GM23248 (cell line): ENCODE measurements at regions not wholly inside any gene's neighbourhood (a gene's known extent, or its start where the extent isn't known, plus 50 kb on each side); places are given as distances from the start of the nearest gene placed in this dataset.

Experiments used
- DNase-seq: peaks from one replicate; pipeline ENCODE4 v3.0.0-alpha.2; 2015
- H2AFZ ChIP-seq: fragments of 200-600 bp; sonication (generic); 2 replicates; pipeline ENCODE4 v1.6.1; 2016; ENCODE audit warnings: antibody characterized with exemption
- H3F3A ChIP-seq: fragments of 200-600 bp; sonication (generic); 2 replicates; pipeline ENCODE4 v1.6.1; 2016; ENCODE audit warnings: mild to moderate bottlenecking, antibody characterized with exemption, mixed run types; ENCODE audit not compliant: insufficient read depth
- H3K27ac ChIP-seq: fragments of 200-600 bp; sonication (generic); 2 replicates; pipeline ENCODE4 v1.5.1; 2016; ENCODE audit warnings: mild to moderate bottlenecking
- H3K27me3 ChIP-seq: fragments of 200-600 bp; sonication (generic); replicated peaks from 2 replicates; pipeline ENCODE4 v1.6.1; 2016; ENCODE audit warnings: mild to moderate bottlenecking; ENCODE audit not compliant: insufficient read depth
- H3K36me3 ChIP-seq: fragments of 200-600 bp; sonication (generic); 2 replicates; pipeline ENCODE4 v1.6.1; 2016; ENCODE audit warnings: low read depth, mild to moderate bottlenecking
- H3K4me1 ChIP-seq: fragments of 200-600 bp; sonication (generic); 2 replicates; pipeline ENCODE4 v1.6.1; 2016; ENCODE audit warnings: mild to moderate bottlenecking; ENCODE audit not compliant: insufficient read depth
- H3K4me2 ChIP-seq: fragments of 200-600 bp; sonication (generic); one replicate; pipeline ENCODE4 v1.6.1; 2016; ENCODE audit warnings: mild to moderate bottlenecking; ENCODE audit not compliant: unreplicated experiment
- H3K4me3 ChIP-seq: fragments of 200-600 bp; sonication (generic); 2 replicates; pipeline ENCODE4 v1.5.1; 2016; ENCODE audit warnings: mild to moderate bottlenecking
- H3K79me2 ChIP-seq: fragments of 200-600 bp; sonication (generic); 2 replicates; pipeline ENCODE4 v1.6.1; 2016; ENCODE audit warnings: mild to moderate bottlenecking; ENCODE audit not compliant: insufficient read depth
- H3K9ac ChIP-seq: fragments of 200-600 bp; sonication (generic); 2 replicates; pipeline ENCODE4 v1.6.1; 2016; ENCODE audit warnings: mild to moderate bottlenecking
- H3K9me2 ChIP-seq: fragments of 200-600 bp; sonication (generic); 2 replicates; pipeline ENCODE4 v1.6.1; 2016; ENCODE audit warnings: mixed run types, mild to moderate bottlenecking, moderate library complexity; ENCODE audit not compliant: insufficient read depth
- H3K9me3 ChIP-seq: fragments of 200-600 bp; sonication (generic); one replicate; pipeline ENCODE4 v1.6.1; 2017; ENCODE audit warnings: low read depth
- H4K20me1 ChIP-seq: fragments of 200-600 bp; sonication (generic); 2 replicates; pipeline ENCODE4 v1.6.0; 2016; ENCODE audit not compliant: insufficient read depth
- EZH2 ChIP-seq: fragments of 200-600 bp; sonication (generic); IDR thresholded peaks from 2 replicates; pipeline ENCODE4 v1.6.1; 2018; ENCODE audit warnings: antibody characterized with exemption, mild to moderate bottlenecking; ENCODE audit not compliant: insufficient read depth, poor library complexity, severe bottlenecking
- EZH2phosphoT487 ChIP-seq: fragments of 200-600 bp; sonication (generic); IDR thresholded peaks from 2 replicates; pipeline ENCODE4 v1.6.1; 2018; ENCODE audit warnings: antibody characterized with exemption, moderate library complexity, mild to moderate bottlenecking, low read depth; ENCODE audit not compliant: insufficient read depth
- WGBS, 2 experiments: methylation state at CpG; one replicate each; pipeline ENCODE4 v1.1.6; 2015 to 2017; ENCODE audit warnings: low lambda C conversion rate in 2 of 2, low coverage in 1 of 2; ENCODE audit errors: missing lambda C conversion rate in 2 of 2; 5-methylcytosine and 5-hydroxymethylcytosine counted together
- in situ Hi-C: fragments of 300-500 bp; cut with MboI; formaldehyde crosslinking; loops from 2 replicates; pipeline ENCODE4 v1.15.0; 2020

GRCh38 chr1:104787866-104788510, 1038.3 kb downstream of the AMY1C start:
- no peak for DNase-seq
- Histone ChIP-seq H4K20me1 (no peaks in the 10 kb centered on the region), H3K27me3 (no peaks in the 10 kb centered on the region), H3K9ac (no peak overlapping the region), H3K4me2 (no peak overlapping the region), H3F3A (no peaks in the 10 kb centered on the region), H3K4me1 (no peaks in the 10 kb centered on the region), H3K9me2 (no peaks in the 10 kb centered on the region), H3K79me2 (no peaks in the 10 kb centered on the region), H3K9me3 (no peaks in the 10 kb centered on the region), H3K4me3 (no peak overlapping the region), H3K36me3 (no peaks in the 10 kb centered on the region), H3K27ac (no peak overlapping the region), H2AFZ (no peak overlapping the region)
- WGBS, 2 experiments: 33 to 34% methylated on average over 14 of the region's 14 CpGs
- TF ChIP-seq EZH2phosphoT487: no peak
- TF ChIP-seq EZH2: no peak
- in situ Hi-C loops: loop anchor here (25.0 kb wide), 2 partner anchors 824 to 999 kb away; no protein-coding TSS in a partner anchor

DNA sequence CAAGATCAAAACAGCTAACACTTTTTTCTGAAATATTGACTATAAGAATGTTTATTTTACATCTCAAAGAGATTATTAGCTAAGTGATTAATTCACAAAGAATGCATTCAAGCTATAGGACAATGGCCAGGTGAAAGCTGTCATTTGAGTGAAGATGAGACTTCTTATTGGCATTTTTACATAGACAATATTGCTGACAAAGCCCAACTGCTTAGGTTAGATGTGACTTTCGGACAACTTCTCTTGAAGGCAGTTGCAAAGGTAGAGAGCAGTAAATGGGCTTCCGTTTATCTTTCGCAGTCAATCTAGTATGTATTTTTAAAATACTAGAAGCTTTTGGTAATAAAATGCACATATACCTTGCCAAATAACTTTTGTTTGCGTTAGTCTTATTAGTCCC, 1041.3 kb downstream of the AMY1C start:
- no peak for DNase-seq
- Histone ChIP-seq H3K27ac (no peak overlapping the region), H3K9me3 (no peaks in the 10 kb centered on the region), H3K9me2 (no peaks in the 10 kb centered on the region), H3K36me3 (no peaks in the 10 kb centered on the region), H3K79me2 (no peaks in the 10 kb centered on the region), H3K4me2 (no peak overlapping the region), H3K4me3 (no peak overlapping the region), H3F3A (no peaks in the 10 kb centered on the region), H4K20me1 (no peaks in the 10 kb centered on the region), H3K4me1 (no peaks in the 10 kb centered on the region), H3K9ac (no peak overlapping the region), H3K27me3 (no peaks in the 10 kb centered on the region), H2AFZ (no peak overlapping the region)
- no peak for TF ChIP-seq EZH2
- TF ChIP-seq EZH2phosphoT487: no peak
- WGBS, 2 experiments: 28 to 29% methylated on average over 4 of the region's 4 CpGs
- in situ Hi-C loops: loop anchor here (25.0 kb wide), 2 partner anchors 821 to 996 kb away; no protein-coding TSS in a partner anchor

DNA sequence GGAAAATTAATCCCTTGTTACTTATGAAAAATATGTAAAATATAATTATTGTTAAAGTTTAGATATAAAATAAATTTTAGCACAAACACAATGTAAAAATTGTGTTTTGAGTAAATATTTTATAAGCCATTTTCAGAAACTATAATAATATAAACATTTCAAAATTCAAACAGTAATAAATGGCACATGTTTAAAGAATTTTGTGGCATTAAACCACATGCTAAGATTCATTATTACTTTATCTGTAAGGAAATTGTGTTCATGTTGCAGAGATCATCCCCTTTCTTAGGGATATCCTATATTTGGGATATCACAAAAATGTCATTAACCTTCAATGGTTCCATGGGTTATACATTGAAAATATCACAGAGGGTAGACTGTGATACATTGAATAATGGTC, 1044.3 kb downstream of the AMY1C start:
- H3F3A ChIP-seq: no peaks in the 10 kb centered on the region
- H3K27me3 ChIP-seq: no peaks in the 10 kb centered on the region
- no peaks in the 10 kb centered on the region for H3K36me3 ChIP-seq
- no peak overlapping the region for H3K9ac ChIP-seq
- H3K4me1 ChIP-seq: no peaks in the 10 kb centered on the region
- no peaks in the 10 kb centered on the region for H3K79me2 ChIP-seq
- H3K4me3 ChIP-seq: no peak overlapping the region
- no peak overlapping the region for H2AFZ ChIP-seq
- no peak overlapping the region for H3K27ac ChIP-seq
- no peak for DNase-seq
- no peaks in the 10 kb centered on the region for H4K20me1 ChIP-seq
- H3K9me2 ChIP-seq: no peaks in the 10 kb centered on the region
- no peak for TF ChIP-seq EZH2phosphoT487
- no peak for TF ChIP-seq EZH2
- in situ Hi-C loops: loop anchor here (25.0 kb wide), 2 partner anchors 818 to 993 kb away; no protein-coding TSS in a partner anchor
- no peaks in the 10 kb centered on the region for H3K9me3 ChIP-seq
- no peak overlapping the region for H3K4me2 ChIP-seq

- Histone ChIP-seq H3K27me3 (no peaks in the 10 kb centered on the region), H3K9ac (no peak overlapping the region), H3K79me2 (no peaks in the 10 kb centered on the region), H4K20me1 (no peaks in the 10 kb centered on the region), H3K9me3 (no peaks in the 10 kb centered on the region), H3K27ac (no peak overlapping the region), H3K4me3 (no peak overlapping the region), H2AFZ (no peak overlapping the region), H3K9me2 (no peaks in the 10 kb centered on the region), H3K4me1 (no peaks in the 10 kb centered on the region), H3F3A (no peaks in the 10 kb centered on the region), H3K36me3 (no peaks in the 10 kb centered on the region), H3K4me2 (no peak overlapping the region)
- TF ChIP-seq EZH2 (no peak), EZH2phosphoT487 (no peak)
- in situ Hi-C loops: loop anchor here (25.0 kb wide), 2 partner anchors 816 to 991 kb away; no protein-coding TSS in a partner anchor
- DNase-seq: no peak
- WGBS, 2 experiments: 21 to 28% methylated on average over 6 of the region's 6 CpGs
Measured at GRCh38 chr1:104795931-104796330, 1046.2 kb downstream of the AMY1C start.

GRCh38 chr1:104797982-104798381, 1048.3 kb downstream of the AMY1C start:
- no peak overlapping the region for H2AFZ ChIP-seq
- H3K4me3 ChIP-seq: no peak overlapping the region
- no peak overlapping the region for H3K4me2 ChIP-seq
- no peaks in the 10 kb centered on the region for H3K9me2 ChIP-seq
- 3 to 10% methylated on average over 2 of the region's 2 CpGs for WGBS, 2 experiments
- H4K20me1 ChIP-seq: no peaks in the 10 kb centered on the region
- in situ Hi-C loops: loop anchor here (25.0 kb wide), 2 partner anchors 814 to 989 kb away; no protein-coding TSS in a partner anchor
- no peaks in the 10 kb centered on the region for H3K27me3 ChIP-seq
- no peaks in the 10 kb centered on the region for H3K79me2 ChIP-seq
- H3K27ac ChIP-seq: no peak overlapping the region
- no peaks in the 10 kb centered on the region for H3K9me3 ChIP-seq
- no peak overlapping the region for H3K9ac ChIP-seq
- TF ChIP-seq EZH2: no peak
- TF ChIP-seq EZH2phosphoT487: no peak
- no peak for DNase-seq
- H3F3A ChIP-seq: no peaks in the 10 kb centered on the region
- no peaks in the 10 kb centered on the region for H3K36me3 ChIP-seq
- H3K4me1 ChIP-seq: no peaks in the 10 kb centered on the region
